HG03460 (cell line): ENCODE measurements at regions not wholly inside any gene's neighbourhood (a gene's known extent, or its start where the extent isn't known, plus 50 kb on each side); places are given as distances from the start of the nearest gene placed in this dataset.

Experiments
- ATAC-seq: cut with Tn5 transposase; IDR thresholded peaks from one replicate; pipeline ENCODE4 v1.9.1; 2021; ENCODE audit not compliant: unreplicated experiment

GRCh38 chr6:126803769-126804168 is 314.7 kb upstream of the RSPO3 start:
- ATAC-seq = no peak

GRCh38 chr6:126804332-126805064 is 314.0 kb upstream of the RSPO3 start:
- peak; percentile 77 for ATAC-seq

GRCh38 chr6:126805861-126806260 is 312.6 kb upstream of the RSPO3 start:
- no peak for ATAC-seq

- ATAC-seq = no peak
Measured at GRCh38 chr6:126807876-126808275, 310.6 kb upstream of the RSPO3 start.

- ATAC-seq = no peak
Measured at GRCh38 chr6:126811321-126811720, 307.1 kb upstream of the RSPO3 start.

GRCh38 chr6:126812010-126812409 is 306.5 kb upstream of the RSPO3 start:
- ATAC-seq = no peak

GRCh38 chr6:126812651-126813050 is 305.8 kb upstream of the RSPO3 start:
- no peak for ATAC-seq

GRCh38 chr6:126820634-126821033 is 297.8 kb upstream of the RSPO3 start:
- ATAC-seq = no peak

GRCh38 chr6:126821706-126822105 is 296.8 kb upstream of the RSPO3 start:
- ATAC-seq = no peak

- no peak for ATAC-seq
Measured at GRCh38 chr6:126824226-126824625, 294.2 kb upstream of the RSPO3 start.

- ATAC-seq = no peak
Measured at GRCh38 chr6:126824815-126825214, 293.7 kb upstream of the RSPO3 start.

GRCh38 chr6:126826166-126826714 is 292.2 kb upstream of the RSPO3 start:
- ATAC-seq = no peak

- ATAC-seq = no peak
Measured at GRCh38 chr6:126831461-126831860, 287.0 kb upstream of the RSPO3 start.

GRCh38 chr6:126842769-126843168 is 275.7 kb upstream of the RSPO3 start:
- no peak for ATAC-seq

GRCh38 chr6:126848119-126848518 is 270.4 kb upstream of the RSPO3 start:
- no peak for ATAC-seq

GRCh38 chr6:126867641-126868040 is 250.8 kb upstream of the RSPO3 start:
- no peak for ATAC-seq

GRCh38 chr6:126873351-126873750 is 245.1 kb upstream of the RSPO3 start:
- no peak for ATAC-seq

- no peak for ATAC-seq
Measured at GRCh38 chr6:126873791-126874190, 244.7 kb upstream of the RSPO3 start.

- ATAC-seq = no peak
Measured at GRCh38 chr6:126876446-126876845, 242.0 kb upstream of the RSPO3 start.

GRCh38 chr6:126880964-126881363 is 237.5 kb upstream of the RSPO3 start:
- no peak for ATAC-seq

GRCh38 chr6:126886106-126886505 is 232.4 kb upstream of the RSPO3 start:
- no peak for ATAC-seq

- ATAC-seq = no peak
Measured at GRCh38 chr6:126888727-126889725, 229.4 kb upstream of the RSPO3 start.
